ENCODE measurements at regions not wholly inside any gene's neighbourhood (a gene's known extent, or its start where the extent isn't known, plus 50 kb on each side); places are given as distances from the start of the nearest gene placed in this dataset.

DNA sequence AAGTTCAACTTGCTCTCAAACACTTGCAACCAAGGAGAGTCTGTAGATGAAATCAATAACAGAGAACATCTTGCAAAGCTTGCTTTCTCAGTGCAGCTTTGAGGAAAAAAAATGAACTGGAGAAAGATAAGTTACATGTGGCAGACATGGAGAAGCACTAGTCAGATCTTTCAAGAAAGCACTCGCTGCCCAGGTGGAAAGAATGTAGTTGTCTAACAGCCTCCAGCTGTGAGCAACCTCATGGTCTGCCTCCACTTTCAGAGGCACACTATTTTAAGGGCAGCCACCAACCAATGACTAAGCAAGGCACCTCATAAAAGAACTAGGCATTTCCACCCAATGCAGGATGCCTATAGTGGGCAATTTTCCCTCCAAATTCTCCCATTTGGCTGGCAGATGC, 125.4 kb upstream of the CPNE4 start:
- no peak for TF ChIP-seq GATA3 (IDR thresholded peaks at IDR 0.05; ENCODE audit: low read depth, low read length)
- no peak for TF ChIP-seq GATA2 (IDR thresholded peaks at IDR 0.05; ENCODE audit: low read depth, low read length)
